Effector CD8-positive, alpha-beta T cell (primary cell): ENCODE measurements at regions not wholly inside any gene's neighbourhood (a gene's known extent, or its start where the extent isn't known, plus 50 kb on each side); places are given as distances from the start of the nearest gene placed in this dataset.

Source experiments
- DNase-seq: peaks from one replicate; lab custom pipeline; 2025; lab: John Stamatoyannopoulos, UW

GRCh38 chrX:124524852-124525251, 178.5 kb downstream of the SH2D1A start:
- no peak for DNase-seq

- no peak for DNase-seq
Measured at GRCh38 chrX:124529786-124530185, 183.4 kb downstream of the SH2D1A start.

GRCh38 chrX:124530803-124531202, 184.4 kb downstream of the SH2D1A start:
- DNase-seq = no peak

DNA sequence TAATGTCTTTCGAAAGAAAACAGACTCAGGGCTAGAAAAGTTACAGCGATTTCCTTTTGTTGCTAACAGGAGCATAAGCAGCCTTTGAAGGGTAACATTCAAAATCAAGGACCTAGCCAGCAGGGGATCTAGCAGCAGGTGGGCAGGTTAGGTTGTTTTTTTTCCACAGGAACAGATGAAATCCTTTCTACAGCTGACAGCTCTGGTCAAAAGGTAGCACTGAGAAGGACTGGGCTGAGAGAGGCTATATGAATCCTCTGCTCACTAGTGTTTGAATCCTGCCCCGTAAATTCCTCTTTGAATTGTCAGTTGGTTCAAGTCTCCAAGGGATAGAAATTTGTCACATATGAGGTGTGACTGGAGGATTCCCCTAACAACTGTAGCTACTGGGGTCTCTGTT, 188.2 kb downstream of the SH2D1A start:
- DNase-seq = no peak

DNA sequence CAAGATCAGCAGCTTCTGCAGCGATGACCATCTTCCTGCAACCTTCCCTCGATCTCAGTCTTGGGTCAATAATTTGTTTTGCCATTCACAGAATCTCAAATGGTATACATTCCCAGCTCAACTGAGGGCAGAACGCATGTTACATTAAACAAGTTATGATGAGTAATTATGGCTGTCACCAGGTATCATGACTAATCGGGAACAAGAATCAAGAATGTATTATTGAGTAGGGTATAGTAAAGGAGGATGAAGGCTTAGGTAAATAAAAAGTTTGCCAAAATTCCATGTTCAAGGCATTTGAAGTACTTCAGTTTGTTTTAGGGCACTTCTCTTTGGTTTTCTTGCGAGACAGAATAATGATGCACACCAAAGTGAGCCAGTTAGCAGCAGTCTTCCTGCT, 194.1 kb downstream of the SH2D1A start:
- DNase-seq = no peak

DNA sequence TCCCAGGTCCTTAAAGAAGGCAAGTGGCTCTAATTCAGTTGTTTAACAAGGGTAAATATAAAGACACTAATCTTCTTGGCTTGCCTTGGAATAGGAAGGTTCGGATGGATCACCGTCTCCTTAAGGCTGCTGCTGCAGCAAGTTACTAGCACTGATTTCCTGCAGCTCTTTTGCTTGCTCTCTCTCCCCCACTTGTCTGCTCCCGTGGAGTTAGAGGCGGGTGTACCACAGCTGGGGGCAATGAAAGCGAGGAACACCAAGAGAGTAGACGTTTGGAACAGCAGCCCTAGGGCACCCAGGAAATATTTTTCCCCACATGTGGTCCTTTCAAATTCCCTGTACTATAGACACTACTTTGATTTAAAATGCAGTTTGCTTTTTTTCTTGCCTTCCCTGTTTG, 202.2 kb downstream of the SH2D1A start:
- no peak for DNase-seq

DNA sequence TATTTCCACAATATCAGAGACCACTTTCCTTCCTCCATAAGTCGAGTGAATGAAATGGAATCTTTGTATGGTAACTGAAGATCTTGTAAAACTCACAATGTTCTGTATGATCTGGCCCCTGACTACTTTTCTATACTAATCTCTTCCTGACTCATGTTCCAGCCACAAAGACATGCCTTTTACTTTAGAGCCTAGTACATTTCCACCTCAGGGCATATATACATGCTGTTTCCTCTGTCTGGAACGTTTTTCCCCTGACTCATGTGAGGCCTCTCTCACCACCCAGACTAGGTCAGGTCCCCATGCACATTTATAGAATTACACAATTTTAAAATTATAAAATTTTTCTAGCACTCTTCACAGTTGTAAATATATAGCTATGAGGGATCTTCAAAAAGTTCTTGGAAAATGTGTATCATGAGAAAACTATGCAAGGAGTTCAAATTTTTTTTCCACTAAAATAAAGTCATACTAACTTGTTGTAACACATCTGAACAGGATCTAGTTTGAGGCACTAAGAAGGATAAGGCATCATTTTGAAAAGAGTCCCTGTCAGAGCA, 208.8 kb downstream of the SH2D1A start:
- no peak for DNase-seq

DNA sequence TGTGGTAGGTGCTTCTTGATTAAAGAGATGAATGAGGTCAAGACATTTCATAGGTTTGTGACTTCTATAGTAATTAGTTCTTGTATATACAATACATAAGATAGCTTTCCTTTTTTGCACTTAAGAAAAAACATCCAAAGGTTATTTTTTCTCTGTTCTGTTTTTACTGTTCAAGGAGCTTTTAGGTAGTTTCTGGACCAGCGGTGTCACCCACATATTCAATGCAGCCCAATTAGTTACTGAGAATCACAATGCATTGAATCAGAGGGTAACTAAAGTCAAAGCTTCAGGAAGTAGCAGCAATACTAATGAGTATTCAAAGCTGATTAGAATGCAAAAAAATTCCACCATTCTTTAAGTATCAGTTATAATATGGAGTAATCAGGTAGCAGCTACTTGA, 211.6 kb downstream of the SH2D1A start:
- no peak for DNase-seq

DNA sequence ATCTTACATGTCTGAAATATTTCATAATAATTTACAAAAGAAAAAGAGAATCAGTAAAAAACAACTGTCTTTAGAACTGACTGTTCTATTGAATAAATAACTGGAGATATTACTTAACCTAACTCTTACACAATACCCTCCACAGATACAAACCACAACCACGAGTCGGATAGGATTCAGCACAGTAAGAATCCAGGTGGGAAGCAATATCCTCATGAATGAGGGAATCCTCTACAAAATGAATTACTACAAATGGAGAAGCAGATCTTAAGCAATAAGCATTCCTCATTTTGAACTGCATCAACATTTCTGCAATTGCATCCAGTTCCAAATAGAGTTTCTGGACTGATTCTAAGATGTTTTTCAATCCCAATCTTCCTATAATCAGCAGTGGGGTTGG, 227.1 kb downstream of the SH2D1A start:
- no peak for DNase-seq

DNA sequence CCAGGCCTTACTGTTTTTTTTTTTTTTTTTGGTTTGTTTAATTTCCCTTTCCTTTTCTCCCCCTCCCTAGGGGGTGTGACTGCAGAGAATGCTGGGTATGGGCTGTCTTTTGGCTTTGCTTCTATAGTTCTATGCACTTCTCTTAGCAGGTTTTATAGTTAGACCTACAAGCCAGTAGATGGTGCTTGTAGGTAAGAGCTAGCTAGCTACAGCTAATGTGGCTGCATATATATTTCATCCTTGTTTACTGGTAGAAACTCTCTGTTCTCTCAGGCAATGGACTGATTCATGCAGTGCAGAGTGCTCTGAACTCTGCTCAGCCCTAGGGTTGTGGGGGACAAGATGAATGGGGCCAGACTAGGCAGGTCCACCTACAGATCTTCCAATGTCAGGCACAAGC, 246.4 kb downstream of the SH2D1A start:
- no peak for DNase-seq

DNA sequence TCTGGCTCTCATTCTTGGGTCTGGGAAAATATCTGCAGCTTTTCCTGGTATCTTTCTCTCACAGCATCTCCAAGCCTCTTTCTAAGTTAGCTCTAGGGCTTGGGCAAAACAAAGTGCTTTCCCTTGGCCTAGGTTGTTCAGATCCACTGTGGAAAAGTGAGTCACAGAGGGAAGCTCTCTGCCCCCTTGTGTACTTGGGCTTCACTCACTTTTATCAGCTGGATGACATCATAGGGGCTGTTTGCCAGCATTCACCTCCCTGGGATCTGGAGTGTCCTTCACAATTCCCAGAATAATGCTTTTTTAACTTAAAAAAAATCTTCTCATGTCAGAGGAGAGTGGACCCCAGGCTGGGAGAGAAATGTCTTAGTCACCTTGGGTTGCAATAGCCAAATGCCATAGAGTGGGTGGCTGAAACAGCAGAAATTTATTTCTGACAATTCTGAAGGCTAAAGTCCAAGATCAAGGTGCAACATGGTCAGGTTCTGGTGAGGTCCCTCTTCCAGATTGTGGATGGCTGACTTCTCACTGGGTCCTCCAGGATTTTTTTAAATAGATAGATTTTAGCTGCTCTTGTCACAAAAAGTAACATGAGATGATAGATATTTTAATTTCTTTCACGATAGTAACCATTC, 247.8 kb downstream of the SH2D1A start:
- DNase-seq = no peak

DNA sequence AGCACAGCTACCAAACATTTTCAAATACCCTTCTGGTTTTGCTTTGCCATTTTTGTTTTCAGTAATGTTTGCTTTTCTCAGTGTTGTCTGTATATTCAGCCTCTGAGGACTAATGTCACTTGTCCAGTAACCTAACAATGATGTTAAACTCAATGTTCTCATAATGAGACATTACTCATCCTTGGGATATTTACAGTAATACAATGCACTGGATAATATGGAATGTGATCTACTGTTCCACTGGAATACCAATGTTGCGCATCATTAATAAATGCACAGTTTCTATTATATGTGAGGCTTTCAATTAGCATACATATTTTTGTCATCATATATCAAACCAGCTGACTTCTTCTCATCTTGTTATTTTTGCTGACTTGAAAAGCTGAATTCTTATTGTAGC, 259.1 kb downstream of the SH2D1A start:
- no peak for DNase-seq

DNA sequence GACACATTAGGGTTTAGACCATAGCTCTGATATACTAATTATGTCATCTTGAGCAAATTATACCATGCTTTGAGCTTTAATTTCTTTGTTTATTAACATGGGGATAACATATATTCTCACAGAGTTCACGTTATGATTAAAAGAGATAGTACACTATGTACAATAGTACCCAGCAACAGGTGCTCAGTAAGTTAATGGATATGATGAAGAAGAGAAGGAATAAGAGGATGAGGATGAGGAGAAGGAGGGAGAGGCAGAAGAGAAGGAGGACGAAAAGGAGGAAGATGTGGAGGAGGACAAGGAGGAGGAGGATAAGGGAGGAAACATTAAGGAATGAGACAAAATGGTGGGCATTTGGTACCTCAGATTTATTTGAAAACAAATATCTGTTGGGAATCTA, 260.4 kb downstream of the SH2D1A start:
- DNase-seq = no peak

DNA sequence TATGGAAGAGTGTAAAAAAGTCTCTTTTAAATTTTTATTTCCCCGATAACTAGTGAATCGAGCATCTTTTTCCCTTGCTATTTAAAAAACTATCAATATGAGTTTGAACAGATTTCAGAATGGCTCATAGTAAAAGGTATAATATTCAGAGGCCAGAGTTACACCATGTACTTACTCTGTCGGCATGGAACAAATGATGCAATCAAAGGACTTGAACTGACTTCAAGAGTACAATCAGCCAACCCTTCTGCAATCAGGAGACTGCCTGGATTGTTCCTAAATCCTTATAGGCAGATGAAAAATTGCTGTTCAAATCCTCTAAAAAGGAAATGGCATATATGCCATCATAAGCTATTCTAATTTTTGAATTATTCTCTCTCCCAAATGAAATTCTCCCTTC, 273.3 kb downstream of the SH2D1A start:
- no peak for DNase-seq

GRCh38 chrX:124634363-124634762, 288.0 kb downstream of the SH2D1A start:
- DNase-seq = no peak

DNA sequence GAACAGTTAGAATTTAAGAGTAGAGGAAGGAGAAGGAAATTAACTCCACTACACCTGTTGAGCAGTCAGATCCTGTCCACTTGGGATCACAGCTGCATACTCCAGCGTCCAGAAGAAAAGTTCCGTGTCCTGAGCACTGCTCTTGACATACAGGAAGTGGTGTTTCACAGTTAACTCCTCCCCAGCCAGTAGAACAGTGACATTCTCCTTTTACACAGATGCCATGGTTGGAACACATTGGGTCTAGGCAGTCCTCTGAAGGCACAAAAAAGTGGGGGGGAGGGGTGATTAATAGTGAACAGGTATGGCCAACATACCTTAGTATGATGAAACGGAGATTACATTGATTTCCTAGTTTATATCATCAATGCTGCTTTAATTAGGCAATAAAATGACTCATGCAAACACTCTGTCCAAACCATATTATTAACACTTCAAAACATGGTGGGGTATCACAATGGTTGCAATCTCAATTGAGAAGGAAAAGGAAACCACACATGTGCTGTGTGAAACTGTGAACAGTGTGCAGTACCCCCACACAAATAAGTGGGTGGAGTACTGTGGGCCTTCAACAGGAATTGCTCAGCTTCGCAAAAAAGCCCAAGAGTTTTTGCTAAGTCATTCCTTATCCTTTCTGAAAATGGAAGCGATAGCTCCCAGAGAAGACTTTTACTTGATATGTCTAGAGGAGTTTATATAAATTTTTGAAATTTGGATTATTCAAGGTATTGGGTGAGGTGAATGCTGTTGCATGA, 295.6 kb downstream of the SH2D1A start:
- DNase-seq = no peak

- DNase-seq = no peak
Measured at GRCh38 chrX:124646403-124646802, 300.0 kb downstream of the SH2D1A start.

DNA sequence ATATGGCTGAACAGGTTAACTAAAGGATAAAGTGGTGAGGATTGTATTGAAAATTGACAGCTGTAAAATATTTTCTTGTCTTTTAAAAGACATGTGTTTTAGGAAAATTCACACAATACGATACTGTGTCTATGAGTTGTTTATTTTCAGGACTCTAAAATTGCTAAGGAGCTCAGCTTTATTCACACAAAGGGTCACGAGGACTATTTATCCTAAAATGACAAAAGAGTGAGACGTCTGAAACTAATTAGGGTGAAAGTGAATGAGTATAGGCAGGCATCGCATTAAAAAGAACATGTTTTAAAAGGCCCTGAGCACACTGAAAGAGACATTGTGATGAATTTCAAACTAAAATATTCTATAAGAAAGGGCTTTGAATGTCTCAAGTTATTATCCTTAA, 304.7 kb downstream of the SH2D1A start:
- no peak for DNase-seq

GRCh38 chrX:124665621-124666400, 319.4 kb downstream of the SH2D1A start:
- DNase-seq = no peak

DNA sequence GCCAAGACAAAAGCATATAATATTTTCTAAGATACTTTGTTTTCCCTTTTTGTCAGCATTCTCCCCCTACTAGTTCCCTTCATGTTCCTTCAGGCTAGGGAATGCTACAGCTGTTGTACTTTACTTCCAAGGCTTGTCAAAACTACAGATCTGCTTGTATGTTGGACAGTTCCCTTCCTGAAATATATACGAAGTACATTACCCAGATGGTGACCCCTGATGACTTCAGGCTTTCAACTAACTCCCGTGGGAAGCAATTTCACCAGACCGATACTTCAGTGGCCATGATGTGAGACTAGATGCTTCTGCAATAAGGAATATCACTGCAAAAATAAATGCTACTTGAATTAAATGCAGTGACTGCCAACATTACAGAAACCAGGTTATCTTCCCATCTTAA, 332.8 kb downstream of the SH2D1A start:
- no peak for DNase-seq

- no peak for DNase-seq
Measured at GRCh38 chrX:124680287-124680686, 333.9 kb downstream of the SH2D1A start.

DNA sequence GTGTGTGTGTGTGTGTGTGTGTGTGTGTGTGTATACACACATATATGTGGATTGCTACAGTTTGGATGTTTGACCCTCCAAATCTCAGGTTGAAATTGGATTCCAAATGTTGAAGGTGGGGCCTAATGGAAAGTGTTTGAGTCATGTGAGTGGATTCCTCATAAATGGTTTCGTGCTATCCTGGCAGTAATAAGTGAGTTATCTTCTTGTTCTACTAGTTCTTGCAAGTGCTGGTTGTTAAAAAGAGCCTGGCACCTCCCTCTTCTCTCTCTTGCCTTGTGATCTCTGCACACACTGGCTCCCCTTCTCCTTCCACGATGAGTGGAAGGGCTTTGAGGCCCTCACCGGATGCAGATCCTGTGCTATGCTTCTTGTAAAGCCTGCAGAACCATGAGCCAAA, 344.1 kb downstream of the SH2D1A start:
- no peak for DNase-seq

DNA sequence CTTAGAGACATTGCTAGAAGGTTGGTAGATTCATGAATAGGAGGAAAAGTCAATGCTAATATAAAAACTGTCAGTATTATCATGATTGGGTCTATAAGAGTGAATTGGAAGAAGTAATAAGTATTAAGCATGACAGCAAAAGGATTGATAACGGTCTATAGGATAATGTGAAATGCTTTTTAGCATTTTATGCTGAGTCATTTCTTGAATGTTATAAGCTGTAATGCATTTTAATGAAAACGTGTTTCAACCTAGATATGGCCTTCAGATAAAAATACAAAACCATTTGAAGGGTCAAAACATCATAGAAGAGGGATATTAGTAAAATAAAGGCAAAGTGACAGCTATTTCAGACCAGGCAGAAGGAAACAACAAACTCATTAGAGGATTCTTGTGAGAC, 353.5 kb downstream of the SH2D1A start:
- no peak for DNase-seq
